PC-9 (cell line): ENCODE measurements at regions not wholly inside any gene's neighbourhood (a gene's known extent, or its start where the extent isn't known, plus 50 kb on each side); places are given as distances from the start of the nearest gene placed in this dataset.

Experiments used
- BruUV-seq: library from RNA; stranded (reverse); fragments of 400-500 nt; replicated peaks from 2 replicates; lab custom pipeline; 2021; lab: Mats Ljungman, UMichigan
- CTCF ChIA-PET: fragments of 300-600 bp; sonication (Branson Sonifier 250); formaldehyde crosslinking; loops from one replicate; lab custom pipeline; 2022; ENCODE audit warnings: antibody characterized with exemption; lab: Charles Lee
- POLR2A ChIA-PET: fragments of 300-600 bp; sonication (Branson Sonifier 250); formaldehyde crosslinking; loops from one replicate; lab custom pipeline; 2022; ENCODE audit warnings: antibody characterized with exemption; ENCODE audit not compliant: unreplicated experiment; lab: Charles Lee
- DNase-seq, 2 experiments: peaks; one replicate each; pipeline versions ENCODE4 v3.0.0 to v3.0.0-alpha.2; 2015 to 2022; ENCODE audit warnings: mixed read lengths in 1 of 2
- H2AFZ ChIP-seq: fragments of 200-600 bp; sonication (generic); 2 replicates; pipeline ENCODE4 v1.8.1; 2017; ENCODE audit warnings: antibody characterized with exemption
- H3F3A ChIP-seq: fragments of 200-600 bp; sonication (generic); 2 replicates; pipeline ENCODE4 v1.8.1; 2017; ENCODE audit warnings: antibody characterized with exemption, mild to moderate bottlenecking, low read depth; ENCODE audit not compliant: insufficient read depth
- H3K27ac ChIP-seq: fragments of 200-600 bp; sonication (generic); 2 replicates; pipeline ENCODE4 v1.6.1; 2016; ENCODE audit warnings: mixed run types
- H3K27me3 ChIP-seq: fragments of 200-600 bp; sonication (generic); 2 replicates; pipeline ENCODE4 v1.6.1; 2016; ENCODE audit warnings: low read depth, mixed run types; ENCODE audit not compliant: insufficient read depth
- H3K36me3 ChIP-seq: fragments of 200-600 bp; sonication (generic); 2 replicates; pipeline ENCODE4 v1.6.1; 2016; ENCODE audit warnings: low read depth, mixed run types
- H3K4me1 ChIP-seq: fragments of 200-600 bp; sonication (generic); replicated peaks from 2 replicates; pipeline ENCODE4 v1.6.1; 2016; ENCODE audit warnings: mixed run types; ENCODE audit not compliant: insufficient read depth
- H3K4me2 ChIP-seq: fragments of 200-600 bp; sonication (generic); 2 replicates; pipeline ENCODE4 v1.6.1; 2017; ENCODE audit warnings: mixed run types
- H3K4me3 ChIP-seq: fragments of 200-600 bp; sonication (generic); 2 replicates; pipeline ENCODE4 v1.6.1; 2016; ENCODE audit warnings: mixed run types
- H3K79me2 ChIP-seq: fragments of 200-600 bp; sonication (generic); 2 replicates; pipeline ENCODE4 v1.6.1; 2017; ENCODE audit warnings: low read depth, mixed run types
- H3K9me2 ChIP-seq: fragments of 200-600 bp; sonication (generic); 2 replicates; pipeline ENCODE4 v1.8.1; 2017; ENCODE audit warnings: mild to moderate bottlenecking; ENCODE audit not compliant: insufficient read depth
- H3K9me3 ChIP-seq: fragments of 200-600 bp; sonication (generic); 2 replicates; pipeline ENCODE4 v1.8.1; 2016; ENCODE audit warnings: low read depth; ENCODE audit not compliant: insufficient read depth
- H4K20me1 ChIP-seq: fragments of 200-600 bp; sonication (generic); 2 replicates; pipeline ENCODE4 v1.8.1; 2017; ENCODE audit not compliant: insufficient read depth
- EZH2 ChIP-seq: fragments of 200-600 bp; sonication (generic); IDR thresholded peaks from 2 replicates; pipeline ENCODE4 v1.8.0; 2017; ENCODE audit warnings: antibody characterized with exemption, low read depth
- intact Hi-C: fragments of 100-400 bp; cut with micrococcal nuclease; formaldehyde crosslinking; loops from one replicate; pipeline ENCODE4 v1.10.0; 2022; ENCODE audit not compliant: unreplicated experiment
- TF ChIP-seq, protein P1 (sequence below): fragments of 200-600 bp; sonication (generic); conservative IDR thresholded peaks from 2 replicates; pipeline ENCODE4 v1.6.1; 2017; ENCODE audit warnings: mixed run types, antibody characterized with exemption, mild to moderate bottlenecking, moderate library complexity

DNA sequence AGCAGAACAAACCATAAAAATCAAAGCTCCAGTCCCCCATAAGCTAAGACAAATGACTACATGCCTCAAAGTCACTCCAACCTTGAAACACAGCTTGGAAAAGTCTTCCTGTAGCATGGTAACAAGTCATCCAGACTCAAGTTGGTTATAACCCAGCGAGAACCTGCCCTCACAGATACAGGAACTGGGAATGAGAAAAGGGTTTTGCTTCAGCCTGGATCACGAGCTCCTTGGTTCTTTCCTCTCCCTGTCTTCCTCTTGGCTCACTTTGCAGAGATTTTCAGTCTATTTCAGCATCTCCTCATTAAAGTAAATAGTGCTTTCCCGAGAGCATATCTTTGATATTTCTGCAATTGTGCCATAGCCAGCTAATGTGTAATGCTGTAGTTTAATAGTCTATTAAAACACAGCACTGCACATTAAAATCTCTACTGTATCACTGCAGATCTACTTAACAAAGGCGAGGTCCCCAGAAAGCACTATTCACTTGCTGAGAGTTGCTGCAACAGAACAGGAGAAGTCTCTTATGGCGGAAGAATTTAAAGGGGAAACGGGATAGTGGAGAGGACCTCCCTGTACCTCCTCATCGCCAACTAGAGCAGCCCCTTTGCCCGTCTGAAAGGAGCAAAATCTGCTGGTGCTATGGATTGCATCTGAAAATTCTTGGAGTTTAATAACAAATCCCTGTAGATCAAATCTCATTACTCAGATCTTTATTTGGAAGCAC lies 249.3 kb upstream of the GATB start:
- no peak overlapping the region for H3K27ac ChIP-seq
- POLR2A ChIA-PET = no interaction called here

DNA sequence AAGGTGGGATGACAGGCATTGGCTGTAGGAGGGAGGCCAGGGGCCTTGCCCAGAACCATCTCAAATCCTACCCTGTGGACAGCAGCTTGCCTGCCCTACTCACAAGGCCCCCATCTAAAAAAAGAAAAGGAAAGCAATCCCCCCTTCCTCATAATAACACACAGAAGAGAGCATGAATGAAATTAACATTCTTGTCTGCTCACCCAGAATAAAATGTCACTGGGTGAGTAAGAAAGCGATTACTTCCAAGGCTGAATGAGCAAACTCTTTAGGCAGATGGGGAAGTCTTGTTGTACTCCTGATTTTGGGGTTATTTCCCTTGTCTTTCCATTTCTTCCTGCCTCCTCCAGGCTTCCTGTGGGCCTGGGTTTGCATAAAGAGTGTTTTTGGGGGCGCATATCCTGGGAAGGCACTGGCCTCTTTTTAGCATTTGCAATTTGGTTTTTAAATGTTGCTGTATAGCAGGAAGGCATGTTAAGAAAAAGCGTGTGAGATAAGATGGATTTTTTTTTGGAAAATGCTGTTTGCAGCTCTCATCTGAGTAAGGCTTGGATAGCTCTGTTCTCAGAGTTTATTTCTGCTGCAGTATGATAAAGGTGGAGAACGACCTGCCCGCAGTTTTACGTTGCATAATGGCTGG lies 248.3 kb upstream of the GATB start:
- DNase-seq = no peak
- Histone ChIP-seq H3K36me3 (no peaks in the 10 kb centered on the region), H3K9me2 (no peaks in the 10 kb centered on the region), H3K4me3 (no peak overlapping the region), H3K4me1 (no peaks in the 10 kb centered on the region), H4K20me1 (no peaks in the 10 kb centered on the region), H3F3A (no peaks in the 10 kb centered on the region), H3K4me2 (no peak overlapping the region), H3K27me3 (no peaks in the 10 kb centered on the region), H3K9me3 (no peaks in the 10 kb centered on the region), H3K79me2 (no peaks in the 10 kb centered on the region), H3K27ac (no peak overlapping the region), H2AFZ (no peak overlapping the region)
- BruUV-seq = no TSS peak
- TF ChIP-seq, protein P1, sequence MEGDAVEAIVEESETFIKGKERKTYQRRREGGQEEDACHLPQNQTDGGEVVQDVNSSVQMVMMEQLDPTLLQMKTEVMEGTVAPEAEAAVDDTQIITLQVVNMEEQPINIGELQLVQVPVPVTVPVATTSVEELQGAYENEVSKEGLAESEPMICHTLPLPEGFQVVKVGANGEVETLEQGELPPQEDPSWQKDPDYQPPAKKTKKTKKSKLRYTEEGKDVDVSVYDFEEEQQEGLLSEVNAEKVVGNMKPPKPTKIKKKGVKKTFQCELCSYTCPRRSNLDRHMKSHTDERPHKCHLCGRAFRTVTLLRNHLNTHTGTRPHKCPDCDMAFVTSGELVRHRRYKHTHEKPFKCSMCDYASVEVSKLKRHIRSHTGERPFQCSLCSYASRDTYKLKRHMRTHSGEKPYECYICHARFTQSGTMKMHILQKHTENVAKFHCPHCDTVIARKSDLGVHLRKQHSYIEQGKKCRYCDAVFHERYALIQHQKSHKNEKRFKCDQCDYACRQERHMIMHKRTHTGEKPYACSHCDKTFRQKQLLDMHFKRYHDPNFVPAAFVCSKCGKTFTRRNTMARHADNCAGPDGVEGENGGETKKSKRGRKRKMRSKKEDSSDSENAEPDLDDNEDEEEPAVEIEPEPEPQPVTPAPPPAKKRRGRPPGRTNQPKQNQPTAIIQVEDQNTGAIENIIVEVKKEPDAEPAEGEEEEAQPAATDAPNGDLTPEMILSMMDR = no peak
- no peak for TF ChIP-seq EZH2
- intact Hi-C loops = no loop called here
- ChIA-PET CTCF (no interaction called here), POLR2A (no interaction called here)

More for the DNA sequence above, 249.3 kb upstream of the GATB start:
- TF ChIP-seq, protein P1 = no peak
- TF ChIP-seq EZH2 = no peak
- no peaks in the 10 kb centered on the region for H3F3A ChIP-seq
- CTCF ChIA-PET = no interaction called here
- no peak for DNase-seq
- no peaks in the 10 kb centered on the region for H4K20me1 ChIP-seq
- H3K4me1 ChIP-seq = no peaks in the 10 kb centered on the region
- no peaks in the 10 kb centered on the region for H3K27me3 ChIP-seq
- no peaks in the 10 kb centered on the region for H3K79me2 ChIP-seq
- H2AFZ ChIP-seq = no peak overlapping the region
- H3K9me3 ChIP-seq = no peaks in the 10 kb centered on the region
- H3K4me2 ChIP-seq = no peak overlapping the region
- intact Hi-C loops = no loop called here
- BruUV-seq = no TSS peak
- no peak overlapping the region for H3K4me3 ChIP-seq
- no peaks in the 10 kb centered on the region for H3K36me3 ChIP-seq
- no peaks in the 10 kb centered on the region for H3K9me2 ChIP-seq

- CTCF ChIA-PET = no interaction called here
- Histone ChIP-seq H3K27ac (no peak overlapping the region), H3K9me2 (no peaks in the 10 kb centered on the region), H3F3A (no peaks in the 10 kb centered on the region), H4K20me1 (no peaks in the 10 kb centered on the region), H3K9me3 (no peaks in the 10 kb centered on the region), H3K4me1 (no peaks in the 10 kb centered on the region), H3K79me2 (no peaks in the 10 kb centered on the region), H3K4me3 (no peak overlapping the region), H2AFZ (no peak overlapping the region), H3K36me3 (no peaks in the 10 kb centered on the region), H3K27me3 (no peaks in the 10 kb centered on the region), H3K4me2 (no peak overlapping the region)
- POLR2A ChIA-PET = no interaction called here
- DNase-seq = no peak
- TF ChIP-seq EZH2 = no peak
- intact Hi-C loops = no loop called here
- BruUV-seq = no TSS peak
These were observed 246.3 kb upstream of the GATB start for GRCh38 chr4:152007111-152007510.
